ENCODE measurements at regions not wholly inside any gene's neighbourhood (a gene's known extent, or its start where the extent isn't known, plus 50 kb on each side); places are given as distances from the start of the nearest gene placed in this dataset.
"Not testable (repeated sequence)": the region's sequence is repeated elsewhere in the genome, so short reads cannot be mapped to it uniquely, and the experiment has no call there.

DNA sequence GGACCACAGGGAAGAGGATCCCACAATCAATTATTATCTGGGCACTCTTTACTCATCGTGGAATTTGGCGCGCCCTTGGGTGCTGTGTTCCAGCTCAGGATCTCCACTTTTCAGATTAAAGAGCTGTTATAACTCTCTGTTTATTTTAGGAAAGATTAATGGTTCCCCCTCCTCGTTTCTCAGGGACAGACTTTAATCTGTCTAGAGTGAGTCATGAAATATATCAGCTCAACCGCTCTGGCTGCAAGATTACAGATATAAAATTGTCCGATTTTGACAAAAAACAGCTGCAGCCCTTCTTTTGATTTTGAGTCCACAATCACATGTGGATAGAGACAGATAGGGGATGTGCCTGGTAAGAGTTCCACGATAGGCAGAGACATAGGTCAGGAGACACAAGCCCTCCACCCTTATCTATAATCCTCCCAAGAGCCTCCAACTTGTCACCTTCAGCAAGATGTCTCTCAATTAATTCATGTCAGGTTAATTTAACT, 77.6 kb upstream of the ANKRD55 start:
- DNase-seq: no peak

DNA sequence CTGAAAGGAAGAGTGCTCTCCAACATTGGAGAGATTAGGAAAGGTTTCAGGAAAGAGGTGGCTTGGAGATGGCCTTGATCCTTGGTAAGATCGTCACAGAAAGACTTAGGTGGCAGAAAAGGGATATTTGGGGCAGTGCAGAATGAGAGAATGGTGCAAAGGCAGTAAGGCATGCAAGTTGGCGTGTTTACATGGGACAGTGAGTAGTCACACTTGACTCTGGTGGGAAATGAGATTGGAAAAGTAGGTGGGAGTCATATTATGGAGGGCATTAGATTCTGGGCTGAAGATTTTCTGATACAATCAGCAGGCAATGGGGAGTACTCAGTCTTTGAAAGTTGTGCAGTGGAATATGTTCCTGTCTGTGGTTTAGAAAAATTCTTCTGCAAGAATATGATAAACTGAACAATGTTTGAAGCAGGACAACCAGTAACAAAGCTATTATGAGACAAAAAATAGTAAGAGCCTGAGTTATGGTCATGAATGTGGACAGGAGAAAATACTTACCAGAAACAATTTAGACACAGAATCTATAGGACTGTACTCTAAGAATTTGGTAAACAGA, 76.2 kb upstream of the ANKRD55 start:
- no peak for DNase-seq

DNA sequence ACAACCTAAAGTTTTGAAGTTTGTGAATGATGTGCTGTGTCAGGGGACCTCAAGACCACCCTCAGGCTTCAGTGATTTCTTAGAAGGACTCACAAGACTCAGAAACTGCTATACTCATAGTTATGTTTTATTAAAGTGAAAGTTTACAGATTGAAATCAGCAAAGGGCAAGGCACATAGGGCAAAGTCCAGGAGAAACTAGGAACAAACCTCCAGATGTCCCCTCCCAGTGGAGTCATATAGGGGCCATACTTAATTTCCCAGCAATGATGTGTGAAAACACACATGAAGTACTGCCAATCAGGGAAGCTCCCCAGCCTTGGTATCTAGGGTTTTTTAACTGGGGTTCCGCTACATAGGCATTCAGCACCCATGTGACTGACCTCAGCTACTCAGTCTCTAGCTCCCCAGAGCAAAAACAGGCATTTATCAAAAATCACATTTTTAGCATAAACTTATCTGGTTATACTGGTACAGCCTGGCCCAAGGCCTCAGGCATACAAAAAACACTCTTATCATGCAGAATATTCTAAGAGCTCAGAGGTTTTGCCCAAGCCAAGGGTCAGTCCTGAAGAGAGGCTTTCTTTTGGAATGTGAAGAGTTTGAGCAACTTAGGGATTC, 74.7 kb upstream of the ANKRD55 start:
- no peak for DNase-seq

DNA sequence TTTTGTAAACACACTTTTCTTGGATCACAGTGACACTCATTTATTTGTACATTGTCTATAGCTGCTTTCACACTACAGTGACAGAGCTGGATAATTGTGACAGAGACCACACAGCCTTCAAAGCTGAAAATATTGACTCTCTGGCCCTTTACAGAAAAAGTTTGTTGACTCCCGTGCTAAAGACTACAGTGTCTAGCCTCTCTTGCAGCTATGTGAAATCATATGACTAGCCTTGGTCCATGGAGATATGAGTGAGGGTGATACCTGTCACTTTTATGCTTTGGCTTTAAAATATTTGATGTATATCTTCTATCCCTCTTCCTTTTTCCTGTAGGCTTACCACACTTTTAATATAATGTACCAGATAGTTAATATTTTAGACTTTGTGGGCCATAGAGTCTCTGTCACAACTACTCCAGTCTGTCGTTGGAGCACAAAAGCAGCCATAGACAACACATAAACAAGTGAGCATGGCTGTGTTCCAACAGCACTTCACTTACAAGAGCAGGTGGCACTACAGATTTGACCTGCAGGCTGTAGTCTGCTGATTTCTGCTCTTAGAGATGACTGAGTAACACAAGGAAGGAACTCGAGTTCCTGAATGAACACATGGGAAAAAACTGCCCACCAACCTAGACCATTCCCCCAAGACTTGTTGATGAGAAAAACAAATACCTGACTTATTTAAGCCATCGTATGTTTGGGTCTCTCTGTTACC, 73.5 kb upstream of the ANKRD55 start:
- peak; percentile 44 for DNase-seq

DNA sequence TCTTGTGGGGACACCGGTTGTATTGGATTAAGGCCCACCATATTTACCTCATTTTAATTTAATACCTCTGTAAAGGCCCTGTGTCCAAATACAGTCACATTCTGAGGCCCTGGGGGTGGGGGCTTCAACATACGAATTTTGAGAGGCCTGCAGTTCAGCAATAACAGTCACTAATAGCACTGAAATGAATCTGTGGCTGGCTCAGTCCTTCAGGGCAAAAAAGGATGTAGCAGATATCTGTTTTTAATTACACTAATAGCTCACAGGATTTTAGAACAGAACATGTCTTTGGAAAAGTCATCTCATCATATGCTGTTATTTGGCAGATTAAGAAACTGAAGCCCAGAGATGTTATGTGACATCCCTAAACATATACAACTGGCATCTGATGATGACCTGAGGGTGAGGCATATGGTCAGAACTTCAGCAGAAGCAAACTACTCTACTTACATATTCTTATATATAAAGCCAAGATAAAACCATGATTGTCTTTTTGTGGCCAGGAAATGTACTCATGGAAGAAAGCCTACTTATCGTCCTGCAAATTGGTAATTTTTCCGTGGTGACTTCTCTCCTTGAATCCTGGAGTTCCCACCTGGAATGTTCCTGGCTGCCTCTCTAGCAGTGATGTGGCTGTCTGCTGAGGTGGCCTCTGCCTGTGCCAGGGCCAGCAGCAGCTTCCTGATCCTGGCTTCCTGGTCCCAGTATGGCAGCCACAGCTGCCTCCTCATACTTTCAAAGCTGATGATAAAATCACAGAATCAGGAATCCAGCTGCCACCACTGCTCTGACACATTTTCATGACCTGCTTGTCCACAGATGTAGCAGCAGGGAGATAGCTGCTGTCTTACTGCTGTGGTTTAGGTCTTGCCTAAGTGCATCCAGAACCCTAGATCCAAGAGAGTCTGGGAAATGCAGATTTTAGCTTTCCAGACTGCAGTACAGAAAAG, 72.1 kb upstream of the ANKRD55 start:
- DNase-seq: no peak

DNA sequence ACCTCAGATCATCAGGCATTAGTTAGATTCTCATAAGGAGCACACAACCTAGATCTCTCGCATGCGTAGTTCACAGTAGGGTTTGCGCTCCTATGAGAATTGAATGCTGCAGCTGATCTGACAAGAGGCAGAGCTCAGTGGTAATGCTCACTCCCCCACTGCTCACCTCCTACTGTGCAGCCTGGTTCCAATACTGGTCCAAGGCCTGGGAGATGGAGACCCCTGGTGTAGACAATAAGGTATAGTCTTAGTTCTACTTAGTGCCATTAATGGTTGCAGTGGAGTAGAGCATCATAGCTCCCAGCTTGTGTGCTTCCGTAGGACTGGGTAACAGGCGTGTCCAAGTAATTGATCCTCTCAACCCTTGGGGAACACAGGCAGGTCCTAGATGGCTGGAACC, 70.4 kb upstream of the ANKRD55 start:
- DNase-seq: no peak

- no peak for DNase-seq
Measured at GRCh38 chr5:56302027-56302426, 68.9 kb upstream of the ANKRD55 start.

DNA sequence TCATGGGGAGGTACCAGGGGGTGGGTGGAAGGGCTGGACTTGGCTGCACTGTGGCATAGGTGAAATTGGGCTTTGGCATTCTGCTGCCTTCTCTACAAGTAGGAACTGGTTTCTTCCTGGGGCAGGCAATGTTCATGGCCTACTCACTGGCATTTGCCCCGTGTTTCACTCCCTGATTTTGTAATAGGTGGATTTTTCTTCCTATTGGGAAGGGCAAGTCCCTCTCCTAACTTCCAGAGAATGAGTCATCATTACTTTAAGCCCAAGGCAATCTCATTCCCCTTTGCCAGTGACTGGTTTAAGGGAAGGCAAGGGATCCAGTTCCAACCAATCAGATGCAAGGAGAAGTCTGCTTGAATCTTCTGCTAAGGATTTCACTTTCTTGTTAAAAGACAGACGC, 67.9 kb upstream of the ANKRD55 start:
- no peak for DNase-seq

GRCh38 chr5:56299212-56299611, 66.1 kb upstream of the ANKRD55 start:
- no peak for DNase-seq

DNA sequence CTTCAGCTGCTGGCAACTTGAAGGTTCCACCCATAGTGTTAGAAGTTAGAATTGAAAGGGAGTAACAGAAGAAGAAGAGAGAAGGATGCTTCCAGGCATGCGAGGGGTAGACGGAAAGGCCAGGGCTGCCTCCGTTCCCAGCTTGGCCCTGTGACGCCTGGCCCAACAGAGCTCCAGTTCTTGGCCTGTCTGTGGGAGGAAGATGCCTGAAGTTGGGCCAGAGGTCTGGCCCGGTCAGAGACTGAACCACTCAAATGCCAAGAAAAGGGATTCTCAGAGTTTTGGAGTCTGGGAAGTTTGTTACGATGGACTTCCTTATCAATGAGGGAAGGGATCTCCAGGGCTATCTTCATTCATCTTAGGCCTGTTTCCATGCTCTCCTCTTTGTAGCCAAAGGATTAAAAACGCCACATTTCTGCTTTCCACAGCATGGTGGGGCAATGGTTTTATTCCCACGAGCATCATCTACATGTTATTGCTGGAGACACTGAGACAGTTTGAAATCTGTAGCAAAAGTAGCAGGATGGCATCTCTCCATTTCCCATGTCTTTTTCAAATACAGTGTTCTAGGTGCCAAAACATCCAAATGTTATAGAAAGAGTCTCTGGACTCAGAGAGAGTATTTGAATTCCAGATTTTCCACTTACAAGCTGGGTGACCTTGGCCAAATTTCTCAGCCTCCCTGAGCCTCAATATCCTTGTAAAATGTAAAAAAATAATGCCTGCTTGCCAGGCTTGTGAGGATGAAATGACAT, 65.4 kb upstream of the ANKRD55 start:
- DNase-seq: no peak

- DNase-seq: no peak
Measured at GRCh38 chr5:56297851-56298250, 64.7 kb upstream of the ANKRD55 start.

DNA sequence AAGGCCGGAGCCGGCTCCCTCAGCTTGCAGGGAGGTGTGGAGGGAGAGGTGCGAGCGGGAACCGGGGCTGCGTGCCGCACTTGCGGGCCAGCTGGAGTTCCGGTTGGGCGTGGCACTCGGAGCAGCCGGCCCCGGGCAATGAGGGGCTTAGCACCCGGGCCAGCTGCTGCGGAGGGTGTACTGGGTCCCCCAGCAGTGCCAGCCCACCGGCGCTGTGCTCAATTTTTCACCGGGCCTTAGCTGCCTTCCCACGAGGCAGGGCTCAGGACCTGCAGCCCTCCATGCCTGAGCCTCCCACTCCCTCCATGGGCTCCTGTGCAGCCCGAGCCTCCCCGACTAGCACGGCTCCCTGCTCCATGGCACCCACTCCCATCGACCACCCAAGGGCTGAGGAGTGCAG, 62.2 kb upstream of the ANKRD55 start:
- DNase-seq: not testable (repeated sequence)

DNA sequence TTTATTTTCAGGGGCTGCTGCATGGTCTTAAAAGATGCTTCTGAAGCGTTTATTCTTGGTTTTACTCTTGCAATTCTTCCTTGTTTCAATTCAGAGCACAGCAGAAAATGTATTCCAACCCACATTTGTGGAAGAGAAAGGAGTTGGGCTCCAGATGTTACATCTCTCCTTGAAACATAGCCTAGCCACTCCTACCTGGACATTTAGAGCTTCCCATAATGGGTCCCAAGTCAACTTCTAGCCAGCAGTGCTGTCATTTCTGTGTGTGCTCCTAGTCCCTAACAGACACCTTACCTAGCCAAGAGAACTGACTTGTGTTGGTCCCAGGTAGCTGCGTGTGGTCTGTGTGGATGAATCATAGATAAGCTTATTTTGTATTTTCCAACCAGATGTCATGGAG, 61.2 kb upstream of the ANKRD55 start:
- DNase-seq: no peak

DNA sequence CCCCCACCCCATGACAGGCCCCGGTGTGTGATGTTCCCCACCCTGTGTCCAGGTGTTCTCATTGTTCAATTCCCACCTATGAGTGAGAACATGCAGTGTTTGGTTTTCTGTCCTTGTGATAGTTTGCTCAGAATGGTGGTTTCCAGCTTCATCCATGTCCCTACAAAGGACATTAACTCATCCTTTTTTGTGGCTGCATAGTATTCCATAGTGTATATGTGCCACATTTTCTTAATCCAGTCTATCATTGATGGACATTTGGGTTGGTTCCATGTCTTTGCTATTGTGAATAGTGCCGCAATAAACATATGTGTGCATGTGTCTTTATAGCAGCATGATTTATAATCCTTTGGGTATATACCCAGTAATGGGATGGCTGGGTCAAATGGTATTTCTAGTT, 59.7 kb upstream of the ANKRD55 start:
- not testable (repeated sequence) for DNase-seq

GRCh38 chr5:56291661-56292374, 58.7 kb upstream of the ANKRD55 start:
- DNase-seq: no peak

DNA sequence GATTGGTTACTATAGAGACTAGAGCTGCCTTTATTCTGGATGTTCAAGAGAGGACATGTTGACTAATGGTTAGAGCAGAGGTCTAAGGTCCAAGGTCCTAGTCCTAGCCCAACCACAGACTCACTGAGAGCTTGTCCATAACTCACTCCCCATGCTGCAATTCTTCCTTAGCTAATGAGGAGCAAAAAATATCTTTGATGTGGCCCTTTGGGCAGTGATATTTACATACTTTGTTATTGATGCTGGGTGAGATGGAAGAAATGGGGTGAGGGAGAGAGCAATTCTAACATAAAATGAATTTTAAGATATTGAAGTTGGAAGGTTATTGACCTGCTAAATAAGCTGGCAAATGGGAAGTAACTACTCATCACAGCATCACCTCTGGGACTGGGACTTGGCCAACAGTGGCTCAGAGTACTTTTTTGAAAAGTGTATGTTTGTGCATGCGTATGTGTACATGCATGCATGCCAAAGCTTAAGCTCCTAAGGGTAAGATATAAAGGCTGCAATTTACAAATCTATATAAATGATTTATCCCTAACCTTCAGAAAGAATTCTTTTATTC, 58.0 kb upstream of the ANKRD55 start:
- no peak for DNase-seq

DNA sequence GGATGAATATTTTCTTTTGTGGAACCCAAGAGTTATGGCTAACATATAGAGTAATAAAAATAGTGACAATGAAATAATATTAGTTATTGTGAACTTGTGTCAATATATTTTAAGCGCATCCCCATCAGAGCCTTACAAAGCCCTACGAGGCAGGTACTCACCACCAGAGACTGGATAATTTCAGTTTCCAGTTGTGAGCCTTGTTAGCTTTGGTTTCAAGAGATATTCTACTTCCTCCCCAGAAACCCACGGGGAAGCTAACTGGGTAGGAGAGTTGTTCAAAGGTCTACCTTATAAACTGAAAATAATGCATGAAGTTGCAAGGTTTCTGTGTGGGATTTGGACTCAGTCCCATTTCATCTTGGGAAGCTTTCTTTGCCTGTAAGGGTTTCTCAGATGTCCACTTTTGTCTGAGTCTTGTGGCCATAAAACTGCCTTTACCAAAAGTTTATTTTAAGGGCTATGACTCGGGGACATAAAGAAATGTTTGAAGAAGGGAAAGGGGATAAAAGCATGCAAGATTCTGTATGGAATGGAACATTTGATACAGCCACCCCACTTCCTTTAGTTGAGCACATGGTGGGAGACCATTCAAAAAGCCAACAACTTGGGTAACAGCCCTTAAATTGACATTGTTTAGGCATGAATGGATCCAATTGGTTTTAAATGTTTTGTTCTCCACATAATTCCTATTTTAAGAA, 57.4 kb upstream of the ANKRD55 start:
- DNase-seq: no peak

- DNase-seq: no peak
Measured at GRCh38 chr5:56289602-56289987, 56.5 kb upstream of the ANKRD55 start.

DNA sequence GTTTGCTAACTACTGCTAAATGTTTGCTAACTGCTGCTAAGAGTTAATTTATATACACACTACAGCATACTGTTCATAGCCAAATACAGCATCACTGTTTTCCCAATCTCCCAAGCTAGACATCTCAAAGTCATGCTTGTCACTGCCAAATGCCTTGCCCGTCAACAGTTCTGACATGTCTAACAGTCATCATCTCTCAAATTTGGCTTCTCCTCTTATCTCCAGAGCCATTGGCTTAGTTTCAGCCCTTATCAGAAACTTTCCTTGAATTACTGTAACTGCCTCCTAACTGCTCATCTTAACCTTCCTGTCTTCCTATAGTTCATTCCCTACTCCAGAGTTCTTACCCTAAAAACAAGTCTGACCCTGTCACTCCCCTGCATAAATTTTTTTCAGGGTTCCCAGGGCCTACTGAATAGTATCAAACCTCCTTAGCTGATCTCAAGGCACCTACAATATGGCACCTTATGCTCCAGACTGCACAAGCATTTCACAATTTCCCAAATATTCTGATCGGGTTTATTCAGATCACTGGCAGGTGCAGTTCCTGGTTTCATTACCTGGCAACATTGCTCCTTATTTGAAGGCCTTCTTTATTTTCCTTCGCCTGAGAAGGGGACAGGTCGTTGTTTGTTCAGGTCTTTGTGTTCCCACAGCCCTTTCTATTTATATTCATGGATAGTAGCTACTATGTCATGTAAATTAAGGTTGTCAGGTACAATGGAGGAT, 55.9 kb upstream of the ANKRD55 start:
- DNase-seq: peak; percentile 32
